Naive B cell (primary cell): ENCODE measurements at regions not wholly inside any gene's neighbourhood (a gene's known extent, or its start where the extent isn't known, plus 50 kb on each side); places are given as distances from the start of the nearest gene placed in this dataset.
A peak's percentile ranks its signal among the peaks of the same experiment; 100 is the strongest.

Experiments
- ATAC-seq, 2 donors: fragments of 150-1000 bp; cut with Tn5 transposase; 2 replicates each; pipeline ENCODE4 v1.10.0; 2021; ENCODE audit warnings: low read depth in 2 of 2, mild to moderate bottlenecking in 2 of 2, moderate library complexity in 2 of 2
- DNase-seq: peaks from one replicate; pipeline ENCODE4 v3.0.0; 2022
- H3K27ac Mint-ChIP-seq, 6 donors: one replicate each; pipeline ENCODE4 v1.8.0; 2020 to 2022; ENCODE audit warnings: mild to moderate bottlenecking in 6 of 6, mixed read lengths in 6 of 6, moderate library complexity in 5 of 6, inconsistent platforms in 2 of 6
- H3K27me3 Mint-ChIP-seq, 3 donors: one replicate each; pipeline ENCODE4 v1.8.0; 2021 to 2022; ENCODE audit warnings: mixed read lengths in 3 of 3, mild to moderate bottlenecking in 1 of 3
- H3K36me3 Mint-ChIP-seq, 2 donors: one replicate each; pipeline ENCODE4 v1.8.0; 2020 to 2022; ENCODE audit warnings: mixed read lengths in 2 of 2, inconsistent platforms in 1 of 2, mild to moderate bottlenecking in 1 of 2
- H3K4me1 Mint-ChIP-seq, 3 donors: one replicate each; pipeline ENCODE4 v1.8.0; 2020 to 2022; ENCODE audit warnings: mixed read lengths in 3 of 3, inconsistent platforms in 1 of 3, mild to moderate bottlenecking in 1 of 3, moderate library complexity in 1 of 3
- H3K4me3 Mint-ChIP-seq, 8 donors: one replicate each; pipeline ENCODE4 v1.8.0; 2020 to 2022; ENCODE audit warnings: mild to moderate bottlenecking in 8 of 8, mixed read lengths in 8 of 8, moderate library complexity in 8 of 8, inconsistent platforms in 2 of 8
- H3K9me3 Mint-ChIP-seq, 7 donors: one replicate each; pipeline ENCODE4 v1.8.0; 2020 to 2022; ENCODE audit warnings: mixed read lengths in 7 of 7, mild to moderate bottlenecking in 5 of 7, inconsistent platforms in 2 of 7, moderate library complexity in 1 of 7

DNA sequence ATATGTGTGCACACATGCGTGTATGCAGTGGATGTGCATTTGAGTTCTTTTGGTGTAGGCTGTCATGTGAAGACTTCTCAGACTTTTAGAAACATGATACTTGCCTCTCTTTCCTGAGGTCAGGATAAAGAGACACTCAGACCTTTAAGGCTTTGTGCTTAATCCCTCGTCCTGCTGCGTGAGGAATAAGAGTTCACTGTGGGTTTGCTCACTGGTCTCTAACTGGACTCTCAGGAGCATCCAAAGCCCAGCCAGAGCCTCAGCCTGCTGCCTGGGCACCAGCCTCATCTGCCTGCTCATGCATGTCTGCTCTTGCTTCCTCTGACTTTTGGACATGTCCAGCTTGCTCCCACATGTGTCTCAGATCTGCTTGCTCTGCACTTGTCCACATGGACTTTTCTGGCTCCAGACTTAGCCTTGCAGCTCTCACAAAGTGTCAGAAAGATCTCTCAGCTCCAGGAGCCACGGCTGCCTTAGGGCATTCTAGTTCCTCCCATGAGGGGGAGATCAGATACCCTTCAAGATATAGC lies 65.1 kb upstream of the ZNF366 start:
- Mint-ChIP-seq H3K9me3 (peaks cover 0 to 11% (median 0%) of the 10 kb centered on the region in 7 donors), H3K27me3 (peaks cover 45 to 66% (median 54%) of the 10 kb centered on the region in 3 donors), H3K4me3 (no peak overlapping the region), H3K36me3 (peaks cover 4 to 6% of the 10 kb centered on the region in 2 donors), H3K27ac (no peak overlapping the region), H3K4me1 (no peaks in the 10 kb centered on the region)
- no peak for ATAC-seq
- DNase-seq = no peak

DNA sequence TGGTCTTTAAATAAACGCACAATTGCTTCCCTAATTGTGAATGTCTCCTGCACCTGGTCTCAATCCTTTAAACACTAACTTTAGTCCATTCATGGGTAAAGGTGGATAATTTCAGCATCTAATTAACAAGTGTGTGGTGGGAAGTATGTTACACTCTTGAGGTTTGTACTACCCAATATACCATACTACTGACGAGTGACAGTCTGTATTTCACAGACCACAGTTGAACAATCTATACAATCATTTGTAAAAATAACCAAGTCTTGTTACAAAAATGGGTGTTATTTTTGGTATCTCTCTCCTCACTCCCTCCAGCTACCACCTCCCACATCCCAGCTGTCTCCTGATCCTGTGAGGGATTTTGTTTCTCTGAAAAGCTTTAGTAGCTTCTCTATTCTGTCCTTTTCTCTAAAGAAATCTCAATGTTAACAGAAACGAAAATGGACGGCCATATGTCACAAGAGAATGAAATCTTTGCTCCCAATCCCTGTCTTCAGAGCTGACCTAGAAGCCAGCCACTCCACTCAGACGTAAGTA lies 62.3 kb upstream of the ZNF366 start:
- DNase-seq = no peak
- peaks cover 24 to 68% (median 55%) of the 10 kb centered on the region in 3 donors for H3K27me3 Mint-ChIP-seq
- peaks cover 0 to 5% (median 0%) of the 10 kb centered on the region in 7 donors for H3K9me3 Mint-ChIP-seq

DNA sequence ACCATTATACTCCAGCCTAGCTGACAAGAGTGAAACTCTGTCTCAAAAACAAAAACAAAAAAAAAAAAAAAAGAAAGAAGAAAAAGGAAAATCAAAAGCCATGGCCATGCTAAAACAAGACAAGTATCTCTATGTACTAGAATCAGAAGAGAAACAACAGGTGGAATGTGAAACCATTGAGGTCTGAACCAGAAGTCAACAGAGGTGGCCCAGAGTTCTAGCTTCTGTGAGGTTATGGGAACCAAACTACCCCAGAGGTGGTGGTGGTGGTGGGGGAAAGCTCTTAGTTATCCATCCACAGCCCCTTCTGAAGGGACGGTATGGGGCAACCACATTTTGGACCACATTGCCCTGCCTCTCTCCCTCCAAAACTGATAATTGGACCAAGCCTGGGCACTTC lies 59.5 kb upstream of the ZNF366 start:
- peaks cover 16 to 67% (median 66%) of the 10 kb centered on the region in 3 donors for H3K27me3 Mint-ChIP-seq
- H3K4me3 Mint-ChIP-seq = no peak overlapping the region
- H3K9me3 Mint-ChIP-seq = peaks cover 0 to 5% (median 0%) of the 10 kb centered on the region in 7 donors
- DNase-seq = no peak
- ATAC-seq = no peak
- H3K4me1 Mint-ChIP-seq = no peaks in the 10 kb centered on the region
- no peaks in the 10 kb centered on the region for H3K36me3 Mint-ChIP-seq
- no peak overlapping the region for H3K27ac Mint-ChIP-seq

More for the DNA sequence above, 62.3 kb upstream of the ZNF366 start:
- no peak for ATAC-seq
- no peak overlapping the region for H3K27ac Mint-ChIP-seq
- H3K4me1 Mint-ChIP-seq = no peaks in the 10 kb centered on the region
- no peaks in the 10 kb centered on the region for H3K36me3 Mint-ChIP-seq
- H3K4me3 Mint-ChIP-seq = no peak overlapping the region

DNA sequence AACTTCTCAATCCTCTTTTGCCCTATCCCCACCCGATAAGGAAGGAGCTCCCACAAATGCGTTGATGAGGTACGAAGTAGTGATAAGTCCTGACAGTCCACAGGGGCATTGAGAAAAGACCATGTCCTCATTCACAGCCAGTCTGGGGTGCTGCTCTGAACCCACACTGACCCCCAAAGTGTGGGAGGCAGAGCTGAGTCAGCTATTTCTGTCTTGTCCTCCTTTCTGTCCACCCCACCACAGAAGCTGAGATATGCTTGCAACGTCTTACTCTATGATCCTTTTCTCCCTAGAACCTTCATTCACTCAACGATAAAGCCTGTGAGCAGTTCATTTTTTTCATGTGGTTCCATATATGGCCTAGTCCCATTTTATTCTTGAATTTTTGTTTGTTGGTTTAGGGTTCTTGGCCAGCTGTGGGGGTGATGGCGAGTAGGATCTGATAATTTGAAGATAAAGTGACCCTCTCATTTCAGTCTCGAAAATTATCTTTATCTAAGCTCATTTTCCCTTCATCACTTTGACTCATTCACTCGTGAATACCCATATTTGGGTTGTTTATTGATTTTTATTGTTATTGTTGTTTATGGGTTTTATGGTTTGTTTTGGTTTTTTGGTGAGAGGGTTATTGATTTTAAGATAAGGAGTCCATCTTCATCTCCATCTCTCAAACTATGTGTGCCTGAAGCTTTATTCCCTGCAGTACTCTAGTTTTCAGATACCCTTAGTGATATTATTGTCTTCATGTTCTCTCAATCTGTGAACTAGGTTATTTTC lies 58.5 kb upstream of the ZNF366 start:
- no peak for ATAC-seq
- Mint-ChIP-seq H3K4me3 (no peak overlapping the region), H3K36me3 (no peaks in the 10 kb centered on the region), H3K27ac (peak overlapping the region in 1 of 6 donors; percentile 56), H3K9me3 (peaks cover 0 to 5% (median 0%) of the 10 kb centered on the region in 7 donors), H3K4me1 (no peaks in the 10 kb centered on the region), H3K27me3 (peaks cover 11 to 74% (median 67%) of the 10 kb centered on the region in 3 donors)
- DNase-seq = no peak

DNA sequence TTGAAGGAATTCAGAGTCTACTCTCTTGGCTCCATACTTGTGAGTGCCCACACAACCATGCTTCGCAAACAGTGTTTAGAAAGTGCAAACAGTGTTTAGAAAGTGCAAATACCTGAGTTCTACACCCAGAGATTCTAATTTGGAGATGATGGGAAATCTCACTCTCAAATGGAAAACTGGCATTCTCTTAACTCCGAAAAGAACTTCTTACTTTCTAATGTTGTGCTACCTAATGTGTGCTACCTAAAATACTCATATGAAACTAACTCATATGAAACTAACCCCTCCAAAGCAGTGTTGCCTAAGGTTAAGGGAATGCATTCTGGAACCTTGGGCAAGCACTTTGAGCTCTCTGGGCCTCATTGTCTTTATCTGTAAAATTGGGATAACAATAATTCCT lies 55.5 kb upstream of the ZNF366 start:
- Mint-ChIP-seq H3K36me3 (no peaks in the 10 kb centered on the region), H3K4me1 (no peaks in the 10 kb centered on the region), H3K27me3 (peaks cover 5 to 44% (median 44%) of the 10 kb centered on the region in 3 donors), H3K9me3 (no peaks in the 10 kb centered on the region), H3K27ac (no peak overlapping the region), H3K4me3 (no peak overlapping the region)
- no peak for ATAC-seq
- DNase-seq = no peak

DNA sequence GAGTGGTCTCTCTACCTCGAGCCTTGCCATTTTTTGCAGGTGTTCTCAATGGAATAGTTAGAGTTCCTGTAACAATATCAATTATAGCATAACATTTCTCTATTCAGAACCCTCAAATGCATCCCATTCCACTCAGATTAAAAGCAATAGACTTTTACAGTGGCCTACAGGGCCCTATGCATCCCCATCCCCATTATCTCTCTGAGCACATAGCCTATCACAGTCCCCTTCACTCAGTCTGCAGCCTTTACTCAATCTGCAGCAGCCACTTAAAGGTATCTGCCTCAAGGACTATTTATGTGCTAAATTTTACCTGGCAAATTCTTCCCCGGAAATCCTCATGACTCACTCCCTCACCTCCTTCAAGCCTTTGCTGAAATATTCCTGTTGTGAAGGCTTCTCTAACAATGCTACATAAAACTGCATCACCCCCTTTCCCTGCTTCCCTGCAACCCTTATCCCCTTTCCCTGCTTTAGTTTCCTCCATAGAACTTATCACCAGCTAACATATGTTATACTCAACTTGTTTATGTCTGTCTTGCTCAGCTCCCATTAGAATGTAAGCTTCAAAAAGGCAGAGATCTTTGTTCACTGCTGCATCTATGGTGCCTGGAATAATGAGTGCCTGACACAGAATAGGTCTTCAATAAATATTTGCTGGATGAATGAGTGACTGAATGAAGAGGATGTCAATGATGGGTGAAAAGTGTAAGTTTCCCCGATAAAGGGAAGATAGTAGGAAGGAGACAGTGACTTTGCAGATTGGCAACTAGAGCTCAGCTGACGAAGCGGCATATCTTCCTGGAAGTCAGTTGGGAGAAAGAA lies 54.1 kb upstream of the ZNF366 start:
- peaks cover 7 to 10% (median 8%) of the 10 kb centered on the region in 3 donors for H3K4me1 Mint-ChIP-seq
- DNase-seq (no peak), ATAC-seq (no peak)
- no peaks in the 10 kb centered on the region for H3K36me3 Mint-ChIP-seq
- H3K27ac Mint-ChIP-seq = no peak overlapping the region
- H3K9me3 Mint-ChIP-seq = no peaks in the 10 kb centered on the region
- no peak overlapping the region for H3K4me3 Mint-ChIP-seq
- H3K27me3 Mint-ChIP-seq = peaks cover 8 to 45% (median 37%) of the 10 kb centered on the region in 3 donors

DNA sequence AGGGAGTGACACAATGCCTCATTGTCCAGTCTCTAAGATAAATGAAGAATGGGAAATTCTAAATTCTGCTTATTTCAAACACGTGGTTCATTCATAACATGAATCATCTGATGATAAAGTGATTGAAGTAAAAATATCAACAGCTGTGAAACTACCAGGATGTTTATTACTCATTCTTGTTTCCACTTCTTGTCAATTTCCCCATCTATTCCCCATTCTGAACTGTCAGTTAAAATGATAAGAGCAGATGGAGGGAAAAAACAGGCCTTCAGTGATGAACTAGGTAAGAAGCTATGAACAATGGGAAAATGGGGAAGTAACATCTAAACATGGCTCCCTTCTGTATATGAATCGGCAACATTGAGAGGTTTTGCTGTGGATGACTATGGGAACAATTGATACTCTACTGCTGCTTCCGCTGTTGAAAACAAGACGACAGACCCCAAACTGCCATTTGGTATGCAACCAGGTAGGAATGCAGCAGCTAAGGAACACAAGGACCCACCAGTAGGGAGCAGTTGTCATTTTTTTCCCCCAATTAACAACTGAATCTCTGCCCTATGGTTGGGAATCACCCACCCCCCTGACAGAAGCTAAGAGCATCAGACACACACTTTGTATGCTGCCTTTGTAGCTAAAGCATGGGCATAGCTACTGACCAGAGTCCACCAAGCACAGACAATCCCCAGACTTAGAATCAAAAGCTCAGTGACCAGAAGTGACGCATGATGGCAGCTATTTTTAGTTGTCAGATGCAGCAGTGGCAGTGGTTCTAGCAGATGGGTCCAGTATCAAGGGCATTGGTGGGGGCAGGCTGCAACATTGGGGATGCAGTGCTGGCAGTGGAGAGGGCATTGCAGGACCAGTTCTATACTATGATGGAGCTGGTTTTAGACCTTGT lies 52.9 kb upstream of the ZNF366 start:
- Mint-ChIP-seq H3K27me3 (peaks cover 6 to 36% (median 26%) of the 10 kb centered on the region in 3 donors), H3K9me3 (no peaks in the 10 kb centered on the region), H3K27ac (no peak overlapping the region)

DNA sequence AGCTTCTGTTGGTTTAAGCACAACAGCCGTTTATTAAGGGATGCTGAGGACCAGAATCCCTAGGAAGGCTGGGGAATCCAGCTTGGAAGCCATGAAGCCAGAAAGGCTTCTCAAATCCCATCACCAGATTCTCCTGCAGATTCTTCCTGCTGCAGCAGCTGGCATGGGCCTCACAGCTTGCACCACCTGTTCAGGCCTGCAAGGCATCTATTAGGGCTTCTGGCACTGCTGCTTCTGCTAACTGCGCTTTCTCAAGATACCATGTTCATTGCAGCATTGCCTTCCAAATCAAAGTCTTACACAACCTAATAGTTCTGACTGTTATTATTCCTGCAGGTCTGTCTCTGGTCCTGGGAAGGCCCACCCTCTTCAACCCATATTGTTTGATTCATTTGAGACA lies 51.2 kb upstream of the ZNF366 start:
- Mint-ChIP-seq H3K36me3 (no peaks in the 10 kb centered on the region), H3K27ac (no peak overlapping the region), H3K4me3 (no peak overlapping the region), H3K4me1 (peaks cover 13 to 18% (median 15%) of the 10 kb centered on the region in 3 donors), H3K9me3 (no peaks in the 10 kb centered on the region), H3K27me3 (peaks cover 16 to 42% (median 25%) of the 10 kb centered on the region in 3 donors)
- no peak for ATAC-seq
- no peak for DNase-seq

More for the DNA sequence above, 52.9 kb upstream of the ZNF366 start:
- Mint-ChIP-seq H3K4me1 (peaks cover 13 to 18% (median 15%) of the 10 kb centered on the region in 3 donors), H3K36me3 (no peaks in the 10 kb centered on the region), H3K4me3 (no peak overlapping the region)
- ATAC-seq (no peak), DNase-seq (no peak)

DNA sequence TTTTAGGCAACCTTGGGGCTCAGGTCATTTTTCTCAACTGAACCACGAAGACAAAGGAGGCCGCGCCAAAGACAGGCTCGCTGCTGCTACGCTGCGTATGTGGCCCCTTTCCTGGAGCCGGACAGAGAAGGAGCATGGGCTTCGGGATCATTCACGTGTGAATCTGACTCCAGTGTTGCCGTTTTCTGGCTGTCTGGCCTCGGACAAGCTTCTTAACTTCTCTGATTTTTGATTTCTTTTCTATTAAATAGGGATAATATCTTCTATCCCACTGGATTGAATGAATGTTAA lies 50.8 kb upstream of the ZNF366 start:
- H3K9me3 Mint-ChIP-seq = no peaks in the 10 kb centered on the region
- no peak for ATAC-seq
- H3K27me3 Mint-ChIP-seq = peaks cover 20 to 42% (median 29%) of the 10 kb centered on the region in 3 donors
- H3K4me1 Mint-ChIP-seq = peaks cover 13 to 18% (median 15%) of the 10 kb centered on the region in 3 donors
- H3K36me3 Mint-ChIP-seq = no peaks in the 10 kb centered on the region
- peak overlapping the region in 1 of 8 donors; percentile 87 for H3K4me3 Mint-ChIP-seq
- DNase-seq = no peak
- no peak overlapping the region for H3K27ac Mint-ChIP-seq

DNA sequence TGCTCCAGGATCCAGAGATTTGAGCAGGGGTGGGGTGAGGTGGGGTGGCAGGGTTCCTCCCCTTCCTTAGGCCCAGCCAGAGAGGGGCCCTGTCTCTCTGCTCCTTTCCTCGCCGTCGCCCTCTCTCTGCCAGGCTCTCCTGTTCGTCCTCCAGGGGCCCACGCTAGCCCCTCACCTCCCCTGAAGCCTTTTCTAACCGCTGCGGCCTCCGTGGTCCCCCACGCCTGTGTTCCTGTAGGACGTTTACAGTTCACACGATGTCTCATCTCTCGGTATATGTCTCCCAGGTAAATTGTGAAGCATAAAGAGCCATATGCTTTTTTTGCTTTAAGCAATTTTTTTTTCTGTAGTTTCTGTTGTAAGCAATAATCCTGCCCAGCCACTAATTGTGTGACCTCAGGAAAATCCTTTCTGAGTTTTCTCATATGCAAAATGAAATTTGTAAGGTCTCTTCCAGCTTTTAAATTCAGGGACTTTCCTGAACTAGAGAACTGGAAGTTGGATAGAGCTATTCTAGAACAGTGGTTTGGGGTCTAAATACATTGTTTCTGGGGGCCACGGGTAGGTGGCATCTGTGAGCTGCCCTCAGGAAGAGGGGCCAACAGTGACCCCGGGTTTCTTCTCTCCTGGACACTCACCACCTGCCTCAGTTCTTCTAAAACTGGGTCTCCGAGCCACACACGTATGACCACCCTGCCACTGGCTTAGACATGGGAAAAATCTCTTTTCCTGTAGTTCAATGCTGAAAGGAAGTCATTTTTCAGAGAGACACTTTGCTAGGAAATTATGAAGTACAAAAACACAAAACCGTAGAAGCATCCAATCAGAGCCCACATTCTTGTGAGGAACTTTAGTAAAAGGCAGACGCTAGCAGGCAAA lies 50.2 kb upstream of the ZNF366 start:
- peak; percentile 20 to 26 for ATAC-seq
- peaks cover 13 to 18% (median 15%) of the 10 kb centered on the region in 3 donors for H3K4me1 Mint-ChIP-seq
- peaks cover 23 to 45% (median 34%) of the 10 kb centered on the region in 3 donors for H3K27me3 Mint-ChIP-seq
- no peaks in the 10 kb centered on the region for H3K9me3 Mint-ChIP-seq
- peak overlapping the region; percentile 76 to 95 (median 87) for H3K4me3 Mint-ChIP-seq
- no peak for DNase-seq
- H3K27ac Mint-ChIP-seq = peak overlapping the region in 3 of 6 donors; percentile 35 to 77 (median 53)
- no peaks in the 10 kb centered on the region for H3K36me3 Mint-ChIP-seq
